ENCODE measurements at regions not wholly inside any gene's neighbourhood (a gene's known extent, or its start where the extent isn't known, plus 50 kb on each side); places are given as distances from the start of the nearest gene placed in this dataset.
"Not testable (repeated sequence)": the region's sequence is repeated elsewhere in the genome, so short reads cannot be mapped to it uniquely, and the experiment has no call there.

GRCh38 chr5:163747586-163747985, 242.2 kb downstream of the MAT2B start:
- Mint-ChIP-seq H3K27me3 (ENCODE audit: low read depth in 2 of 2) (no peaks in the 10 kb centered on the region), H3K36me3 (no peaks in the 10 kb centered on the region), H3K27ac (no peak overlapping the region), H3K4me3 (no peak overlapping the region), H3K4me1 (no peaks in the 10 kb centered on the region), H3K9me3 (no peaks in the 10 kb centered on the region)
- ATAC-seq (no peak), DNase-seq (no peak)
- WGBS (ENCODE audit: insufficient coverage), result 75% methylated on average over 2 of the region's 2 CpGs
- H3K4me3 ChIP-seq (ENCODE audit: low read length), result no peak overlapping the region
- no peaks in the 10 kb centered on the region for H3K36me3 ChIP-seq (ENCODE audit: control insufficient read depth, insufficient read depth, low read length)
- no peak for TF ChIP-seq CTCF (IDR thresholded peaks at IDR 0.05)
- intact Hi-C loops (cut with micrococcal nuclease), result no loop called here
- no peaks in the 10 kb centered on the region for H3K4me1 ChIP-seq (ENCODE audit: control insufficient read depth, insufficient read depth, low read length)
- no peaks in the 10 kb centered on the region for H3K27me3 ChIP-seq (ENCODE audit: control insufficient read depth, insufficient read depth, low read length)
- no peaks in the 10 kb centered on the region for H3K9me3 ChIP-seq (ENCODE audit: control insufficient read depth, insufficient read depth, low read length)
- no peak overlapping the region for H3K27ac ChIP-seq (ENCODE audit: low read length)

GRCh38 chr5:163748934-163749333, 243.5 kb downstream of the MAT2B start:
- H3K27ac ChIP-seq (ENCODE audit: low read length), result no peak overlapping the region
- H3K36me3 Mint-ChIP-seq, result no peaks in the 10 kb centered on the region
- ATAC-seq (no peak), DNase-seq (no peak)
- no peak overlapping the region for H3K27ac Mint-ChIP-seq
- intact Hi-C loops (cut with micrococcal nuclease), result no loop called here
- H3K4me3 ChIP-seq (ENCODE audit: low read length), result no peak overlapping the region
- H3K9me3 Mint-ChIP-seq, result no peaks in the 10 kb centered on the region
- H3K4me1 ChIP-seq (ENCODE audit: control insufficient read depth, insufficient read depth, low read length), result no peaks in the 10 kb centered on the region
- TF ChIP-seq CTCF (IDR thresholded peaks at IDR 0.05), result no peak
- H3K9me3 ChIP-seq (ENCODE audit: control insufficient read depth, insufficient read depth, low read length), result no peaks in the 10 kb centered on the region
- H3K27me3 ChIP-seq (ENCODE audit: control insufficient read depth, insufficient read depth, low read length), result no peaks in the 10 kb centered on the region
- H3K4me1 Mint-ChIP-seq, result no peaks in the 10 kb centered on the region
- H3K36me3 ChIP-seq (ENCODE audit: control insufficient read depth, insufficient read depth, low read length), result no peaks in the 10 kb centered on the region
- H3K27me3 Mint-ChIP-seq (ENCODE audit: low read depth in 2 of 2), result no peaks in the 10 kb centered on the region
- WGBS (ENCODE audit: insufficient coverage), result 93% methylated on average over 3 of the region's 3 CpGs
- no peak overlapping the region for H3K4me3 Mint-ChIP-seq

GRCh38 chr5:163750415-163750814, 245.0 kb downstream of the MAT2B start:
- H3K9me3 Mint-ChIP-seq; H3K4me3 Mint-ChIP-seq; H3K36me3 Mint-ChIP-seq; H3K36me3 ChIP-seq (ENCODE audit: control insufficient read depth, insufficient read depth, low read length); H3K4me3 ChIP-seq (ENCODE audit: low read length); H3K4me1 ChIP-seq (ENCODE audit: control insufficient read depth, insufficient read depth, low read length); DNase-seq; H3K27ac ChIP-seq (ENCODE audit: low read length); H3K4me1 Mint-ChIP-seq; ATAC-seq; H3K27me3 Mint-ChIP-seq (ENCODE audit: low read depth in 2 of 2); H3K9me3 ChIP-seq (ENCODE audit: control insufficient read depth, insufficient read depth, low read length); H3K27me3 ChIP-seq (ENCODE audit: control insufficient read depth, insufficient read depth, low read length); H3K27ac Mint-ChIP-seq; intact Hi-C loops (cut with micrococcal nuclease): not testable (repeated sequence)
- WGBS (ENCODE audit: insufficient coverage), result 92% methylated on average over 10 of the region's 10 CpGs

GRCh38 chr5:163755505-163755904, 250.1 kb downstream of the MAT2B start:
- Histone ChIP-seq H3K27ac (ENCODE audit: low read length) (no peak overlapping the region), H3K4me3 (ENCODE audit: low read length) (no peak overlapping the region), H3K9me3 (ENCODE audit: control insufficient read depth, insufficient read depth, low read length) (no peaks in the 10 kb centered on the region), H3K36me3 (ENCODE audit: control insufficient read depth, insufficient read depth, low read length) (no peaks in the 10 kb centered on the region), H3K4me1 (ENCODE audit: control insufficient read depth, insufficient read depth, low read length) (peaks cover 21% of the 10 kb centered on the region), H3K27me3 (ENCODE audit: control insufficient read depth, insufficient read depth, low read length) (no peaks in the 10 kb centered on the region)
- Mint-ChIP-seq H3K4me1 (peaks cover 37 to 39% of the 10 kb centered on the region in 2 donors), H3K4me3 (peak overlapping the region; percentile 22), H3K27ac (peak overlapping the region in 1 of 2 donors; percentile 31), H3K27me3 (ENCODE audit: low read depth in 2 of 2) (no peaks in the 10 kb centered on the region), H3K9me3 (peaks cover 2 to 3% of the 10 kb centered on the region in 2 donors), H3K36me3 (no peaks in the 10 kb centered on the region)
- no peak for TF ChIP-seq CTCF (IDR thresholded peaks at IDR 0.05)
- ATAC-seq (no peak), DNase-seq (no peak)
- intact Hi-C loops (cut with micrococcal nuclease), result no loop called here
- 100% methylated on average over 1 of the region's 1 CpG for WGBS (ENCODE audit: insufficient coverage)

All from natural killer cell (primary cell).